HEK293T (cell line): ENCODE measurements at regions not wholly inside any gene's neighbourhood (a gene's known extent, or its start where the extent isn't known, plus 50 kb on each side); places are given as distances from the start of the nearest gene placed in this dataset.

Experiments used
- ELF4 ChIP-seq: fragments of 450-650 bp; IDR thresholded peaks from 2 replicates; pipeline ENCODE4 v1.6.1; 2017; ENCODE audit warnings: antibody characterized with exemption
- FOXM1 ChIP-seq: fragments of 450-650 bp; IDR thresholded peaks from 2 replicates; pipeline ENCODE4 v1.6.1; 2017; ENCODE audit warnings: mild to moderate bottlenecking, borderline replicate concordance
- LEF1 ChIP-seq: fragments of 450-650 bp; IDR thresholded peaks from 2 replicates; pipeline ENCODE4 v1.6.1; 2017; ENCODE audit warnings: mild to moderate bottlenecking, borderline replicate concordance
- SP1 ChIP-seq: fragments of 450-650 bp; IDR thresholded peaks from 2 replicates; pipeline ENCODE4 v1.6.1; 2017
- SUZ12 ChIP-seq: fragments of 450-650 bp; IDR thresholded peaks from 2 replicates; pipeline ENCODE4 v1.6.1; 2016; ENCODE audit warnings: mild to moderate bottlenecking
- TF ChIP-seq, protein P1 (sequence below): fragments of 450-650 bp; IDR thresholded peaks from 2 replicates; pipeline ENCODE4 v1.6.1; 2016

DNA sequence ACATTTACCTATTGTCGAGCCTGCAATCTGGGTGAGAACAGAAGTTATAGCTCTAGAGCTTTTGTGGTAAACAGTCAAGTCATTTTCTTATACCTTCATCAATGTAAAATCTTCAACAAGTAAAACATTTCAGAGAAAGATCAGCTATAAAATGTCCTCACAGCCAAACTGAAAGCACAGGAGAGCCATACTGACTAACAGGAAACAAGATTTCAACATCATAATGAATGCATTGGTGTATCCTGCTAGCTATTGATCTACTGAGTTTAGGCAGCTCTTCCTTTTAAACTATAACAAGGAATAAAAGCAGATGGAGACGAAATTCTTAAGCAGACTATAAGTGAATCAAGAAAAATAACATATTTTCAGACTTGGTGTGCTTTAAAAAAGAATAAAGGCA lies 1522.9 kb upstream of the WWC1 start:
- TF ChIP-seq, protein P1, sequence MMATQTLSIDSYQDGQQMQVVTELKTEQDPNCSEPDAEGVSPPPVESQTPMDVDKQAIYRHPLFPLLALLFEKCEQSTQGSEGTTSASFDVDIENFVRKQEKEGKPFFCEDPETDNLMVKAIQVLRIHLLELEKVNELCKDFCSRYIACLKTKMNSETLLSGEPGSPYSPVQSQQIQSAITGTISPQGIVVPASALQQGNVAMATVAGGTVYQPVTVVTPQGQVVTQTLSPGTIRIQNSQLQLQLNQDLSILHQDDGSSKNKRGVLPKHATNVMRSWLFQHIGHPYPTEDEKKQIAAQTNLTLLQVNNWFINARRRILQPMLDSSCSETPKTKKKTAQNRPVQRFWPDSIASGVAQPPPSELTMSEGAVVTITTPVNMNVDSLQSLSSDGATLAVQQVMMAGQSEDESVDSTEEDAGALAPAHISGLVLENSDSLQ = no peak
- no peak for TF ChIP-seq ELF4
- no peak for TF ChIP-seq FOXM1
- TF ChIP-seq SUZ12 = no peak
- TF ChIP-seq SP1 = no peak
- TF ChIP-seq LEF1 = no peak
